PC-3 (cell line): ENCODE measurements at regions not wholly inside any gene's neighbourhood (a gene's known extent, or its start where the extent isn't known, plus 50 kb on each side); places are given as distances from the start of the nearest gene placed in this dataset.

Experiments
- CTCF ChIP-seq: fragments of 300-600 bp; sonication (generic); conservative IDR thresholded peaks from 2 replicates; pipeline ENCODE4 v1.5.1; 2017; ENCODE audit warnings: antibody characterized with exemption, low read depth, mild to moderate bottlenecking, low read length
- EZH2 ChIP-seq: fragments of 300-600 bp; sonication (generic); IDR thresholded peaks from one replicate; pipeline ENCODE4 v1.6.1; 2017; ENCODE audit warnings: antibody characterized with exemption, mild to moderate bottlenecking, low read length; ENCODE audit not compliant: unreplicated experiment

- no peak for TF ChIP-seq CTCF
- TF ChIP-seq EZH2: no peak
Measured at GRCh38 chr2:160726046-160726445, 232.4 kb upstream of the RBMS1 start.
